ENCODE measurements at regions not wholly inside any gene's neighbourhood (a gene's known extent, or its start where the extent isn't known, plus 50 kb on each side); places are given as distances from the start of the nearest gene placed in this dataset.

DNA sequence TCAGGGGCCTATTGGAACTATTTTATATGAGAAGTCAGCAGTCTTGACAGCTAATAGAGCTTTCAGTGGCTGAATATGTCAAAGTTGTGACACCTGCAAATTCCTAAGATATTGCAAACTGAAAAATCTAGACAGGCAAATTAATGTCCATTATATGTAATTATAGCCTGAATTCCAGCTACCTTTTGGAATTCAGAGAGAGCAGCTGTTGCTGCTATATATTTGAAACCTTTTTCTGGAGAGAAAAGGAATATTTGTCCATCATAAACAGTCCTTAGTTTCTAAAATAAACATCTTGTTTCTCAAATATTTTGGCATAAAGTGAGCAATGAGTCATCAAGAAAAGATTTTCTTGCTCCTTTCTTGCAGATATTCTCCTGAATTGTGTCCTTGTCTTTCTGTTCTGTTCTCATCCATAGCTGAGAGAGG, 408.9 kb upstream of the SEMA3D start:
- Mint-ChIP-seq H3K27ac (no peak overlapping the region), H3K4me3 (no peak overlapping the region)
- CTCF ChIA-PET = no interaction called here

DNA sequence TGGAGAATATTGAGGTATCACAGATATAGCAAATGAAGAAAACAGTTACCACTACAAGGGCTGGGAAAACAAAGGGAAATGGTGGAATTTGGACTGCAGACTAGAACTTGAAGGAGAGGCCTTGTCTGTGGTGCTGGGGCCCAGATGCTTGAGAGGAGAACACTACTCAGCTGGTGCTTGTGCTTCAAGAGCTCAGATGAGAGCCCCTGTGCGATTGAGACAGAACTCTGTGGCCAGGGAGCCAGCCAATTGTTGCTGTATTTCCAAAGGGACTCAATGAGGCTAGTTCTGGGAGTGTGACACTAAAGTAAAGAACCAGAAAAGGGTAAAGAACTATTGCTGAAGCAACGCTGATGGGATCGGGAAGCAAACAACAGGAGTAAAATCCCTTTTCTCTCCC, 406.5 kb upstream of the SEMA3D start:
- Mint-ChIP-seq H3K4me3 (no peak overlapping the region), H3K4me1 (no peaks in the 10 kb centered on the region), H3K27ac (no peak overlapping the region), H3K9me3 (ENCODE audit: insufficient read depth) (no peaks in the 10 kb centered on the region), H3K27me3 (no peaks in the 10 kb centered on the region)
- ATAC-seq (ENCODE audit: low read depth) (no peak), DNase-seq (no peak)
- TF ChIP-seq EZH2 (IDR thresholded peaks at IDR 0.05; ENCODE audit: borderline replicate concordance, insufficient read depth, low read depth, low read length, poor library complexity, severe bottlenecking) = no peak
- TF ChIP-seq, protein P1, sequence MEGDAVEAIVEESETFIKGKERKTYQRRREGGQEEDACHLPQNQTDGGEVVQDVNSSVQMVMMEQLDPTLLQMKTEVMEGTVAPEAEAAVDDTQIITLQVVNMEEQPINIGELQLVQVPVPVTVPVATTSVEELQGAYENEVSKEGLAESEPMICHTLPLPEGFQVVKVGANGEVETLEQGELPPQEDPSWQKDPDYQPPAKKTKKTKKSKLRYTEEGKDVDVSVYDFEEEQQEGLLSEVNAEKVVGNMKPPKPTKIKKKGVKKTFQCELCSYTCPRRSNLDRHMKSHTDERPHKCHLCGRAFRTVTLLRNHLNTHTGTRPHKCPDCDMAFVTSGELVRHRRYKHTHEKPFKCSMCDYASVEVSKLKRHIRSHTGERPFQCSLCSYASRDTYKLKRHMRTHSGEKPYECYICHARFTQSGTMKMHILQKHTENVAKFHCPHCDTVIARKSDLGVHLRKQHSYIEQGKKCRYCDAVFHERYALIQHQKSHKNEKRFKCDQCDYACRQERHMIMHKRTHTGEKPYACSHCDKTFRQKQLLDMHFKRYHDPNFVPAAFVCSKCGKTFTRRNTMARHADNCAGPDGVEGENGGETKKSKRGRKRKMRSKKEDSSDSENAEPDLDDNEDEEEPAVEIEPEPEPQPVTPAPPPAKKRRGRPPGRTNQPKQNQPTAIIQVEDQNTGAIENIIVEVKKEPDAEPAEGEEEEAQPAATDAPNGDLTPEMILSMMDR (IDR thresholded peaks at IDR 0.05) = no peak
- Histone ChIP-seq H3K79me2 (ENCODE audit: control insufficient read depth, insufficient read depth, low read length) (no peaks in the 10 kb centered on the region), H3K9ac (ENCODE audit: low read length) (no peak overlapping the region), H3K27ac (ENCODE audit: low read length in 2 of 2) (no peak overlapping the region), H3K4me3 (ENCODE audit: control extremely low read depth in 1 of 5, extremely low read depth in 1 of 5, insufficient read depth in 1 of 5, low read depth in 2 of 5, low read length in 4 of 5) (no peak overlapping the region), H3K9me3 (ENCODE audit: control extremely low read depth in 1 of 3, control insufficient read depth in 2 of 3, insufficient read depth in 1 of 3, low read length in 2 of 3) (no peaks in the 10 kb centered on the region), H4K20me1 (ENCODE audit: control insufficient read depth, insufficient read depth, low read length, poor library complexity, severe bottlenecking) (no peaks in the 10 kb centered on the region), H3K36me3 (replicated peaks in 1 of 2; ENCODE audit: control extremely low read depth in 1 of 2, control insufficient read depth in 1 of 2, extremely low read depth in 1 of 2, insufficient read depth in 2 of 2, low read length in 1 of 2) (no peaks in the 10 kb centered on the region), H3K4me1 (ENCODE audit: control insufficient read depth in 2 of 2, insufficient read depth in 2 of 2, low read length in 2 of 2) (no peaks in the 10 kb centered on the region), H3K27me3 (replicated peaks in 1 of 4; ENCODE audit: control extremely low read depth in 1 of 4, control insufficient read depth in 3 of 4, insufficient read depth in 4 of 4, low read length in 3 of 4) (no peaks in the 10 kb centered on the region), H3K4me2 (replicated peaks; ENCODE audit: low read depth, low read length, poor library complexity, severe bottlenecking) (no peak overlapping the region), H2AFZ (ENCODE audit: insufficient read depth, low read depth, low read length, poor library complexity, severe bottlenecking) (no peak overlapping the region)
- 88% methylated on average over 1 of the region's 3 CpGs for WGBS (ENCODE audit: insufficient coverage)
- ChIA-PET POLR2A (no interaction called here), CTCF (no interaction called here)
- intact Hi-C loops (cut with micrococcal nuclease) = no loop called here

More for the DNA sequence above, 408.9 kb upstream of the SEMA3D start:
- Histone ChIP-seq H2AFZ (ENCODE audit: insufficient read depth, low read depth, low read length, poor library complexity, severe bottlenecking) (no peak overlapping the region), H4K20me1 (ENCODE audit: control insufficient read depth, insufficient read depth, low read length, poor library complexity, severe bottlenecking) (no peaks in the 10 kb centered on the region), H3K27ac (ENCODE audit: low read length in 2 of 2) (no peak overlapping the region), H3K9ac (ENCODE audit: low read length) (no peak overlapping the region), H3K4me3 (ENCODE audit: control extremely low read depth in 1 of 5, extremely low read depth in 1 of 5, insufficient read depth in 1 of 5, low read depth in 2 of 5, low read length in 4 of 5) (no peak overlapping the region), H3K9me3 (ENCODE audit: control extremely low read depth in 1 of 3, control insufficient read depth in 2 of 3, insufficient read depth in 1 of 3, low read length in 2 of 3) (no peaks in the 10 kb centered on the region), H3K4me2 (replicated peaks; ENCODE audit: low read depth, low read length, poor library complexity, severe bottlenecking) (no peak overlapping the region), H3K79me2 (ENCODE audit: control insufficient read depth, insufficient read depth, low read length) (no peaks in the 10 kb centered on the region), H3K4me1 (ENCODE audit: control insufficient read depth in 2 of 2, insufficient read depth in 2 of 2, low read length in 2 of 2) (no peaks in the 10 kb centered on the region), H3K36me3 (replicated peaks in 1 of 2; ENCODE audit: control extremely low read depth in 1 of 2, control insufficient read depth in 1 of 2, extremely low read depth in 1 of 2, insufficient read depth in 2 of 2, low read length in 1 of 2) (no peaks in the 10 kb centered on the region), H3K27me3 (replicated peaks in 1 of 4; ENCODE audit: control extremely low read depth in 1 of 4, control insufficient read depth in 3 of 4, insufficient read depth in 4 of 4, low read length in 3 of 4) (no peaks in the 10 kb centered on the region)
- Mint-ChIP-seq H3K4me1 (no peaks in the 10 kb centered on the region), H3K27me3 (no peaks in the 10 kb centered on the region), H3K9me3 (ENCODE audit: insufficient read depth) (no peaks in the 10 kb centered on the region)
- ATAC-seq (ENCODE audit: low read depth) (no peak), DNase-seq (no peak)
- intact Hi-C loops (cut with micrococcal nuclease) = no loop called here
- POLR2A ChIA-PET = no interaction called here
- TF ChIP-seq, protein P1 (IDR thresholded peaks at IDR 0.05) = no peak
- no peak for TF ChIP-seq EZH2 (IDR thresholded peaks at IDR 0.05; ENCODE audit: borderline replicate concordance, insufficient read depth, low read depth, low read length, poor library complexity, severe bottlenecking)
